Urinary bladder (tissue), 3 donors: ENCODE measurements at regions not wholly inside any gene's neighbourhood (a gene's known extent, or its start where the extent isn't known, plus 50 kb on each side); places are given as distances from the start of the nearest gene placed in this dataset.

Experiments used
- DNase-seq: peaks from one replicate; pipeline ENCODE4 v3.0.0-alpha.2; 2015; ENCODE audit errors: extremely low spot score
- H3K27ac ChIP-seq: one replicate; pipeline ENCODE4 v1.5.1; 2013; ENCODE audit warnings: low read depth, mild to moderate bottlenecking, moderate library complexity
- H3K36me3 ChIP-seq: one replicate; pipeline ENCODE4 v1.6.1; 2013; ENCODE audit warnings: mild to moderate bottlenecking, moderate library complexity; ENCODE audit not compliant: insufficient read depth
- H3K4me1 ChIP-seq: one replicate; pipeline ENCODE4 v1.6.1; 2013; ENCODE audit warnings: mild to moderate bottlenecking, moderate library complexity; ENCODE audit not compliant: insufficient read depth
- H3K4me3 ChIP-seq: one replicate; pipeline ENCODE4 v1.5.1; 2013; ENCODE audit warnings: low read depth, low read length
- WGBS: extraction: QIAGEN DNeasy Blood & Tissue Kit; methylation state at CpG from one replicate; pipeline ENCODE4 v1.1.7; 2013; 5-methylcytosine and 5-hydroxymethylcytosine counted together
- donor health status: healthy with polysubstance abuse.
- donor health status: healthy.

DNA sequence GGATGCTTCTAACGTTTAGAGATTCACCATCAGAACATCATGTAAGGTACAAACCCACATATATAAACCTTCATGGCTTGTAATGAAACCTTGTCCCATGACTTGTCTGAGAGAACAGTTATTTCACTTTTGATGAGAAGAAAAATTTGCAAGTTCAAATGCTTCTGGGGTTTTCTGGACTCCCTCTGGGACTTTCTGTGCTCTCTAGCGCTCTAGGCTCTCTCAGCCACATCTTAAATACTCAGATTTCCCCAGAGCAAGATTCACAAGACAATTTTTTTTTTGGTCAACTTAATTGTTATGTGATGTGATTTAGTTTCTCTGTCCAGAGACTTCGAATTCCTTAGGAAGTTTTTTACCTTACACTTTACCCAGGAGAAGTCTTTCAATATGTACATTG lies 282.8 kb upstream of the EDNRB start:
- DNase-seq: no peak
- Histone ChIP-seq H3K27ac (no peak overlapping the region), H3K4me3 (no peak overlapping the region), H3K4me1 (no peaks in the 10 kb centered on the region), H3K36me3 (no peaks in the 10 kb centered on the region)
- WGBS: 72% methylated on average over 3 of the region's 3 CpGs

- WGBS: 70% methylated on average over 3 of the region's 3 CpGs
- DNase-seq: no peak
- no peaks in the 10 kb centered on the region for H3K4me1 ChIP-seq
- H3K27ac ChIP-seq: no peak overlapping the region
- no peak overlapping the region for H3K4me3 ChIP-seq
- H3K36me3 ChIP-seq: no peaks in the 10 kb centered on the region
Measured at GRCh38 chr13:78198821-78199220, 280.2 kb upstream of the EDNRB start.

- no peak for DNase-seq
- Histone ChIP-seq H3K4me3 (no peak overlapping the region), H3K36me3 (no peaks in the 10 kb centered on the region), H3K27ac (no peak overlapping the region), H3K4me1 (no peaks in the 10 kb centered on the region)
- 62% methylated on average over 1 of the region's 1 CpG for WGBS
Measured at GRCh38 chr13:78198419-78198818, 279.8 kb upstream of the EDNRB start.

GRCh38 chr13:78197231-78197630 lies 278.6 kb upstream of the EDNRB start:
- Histone ChIP-seq H3K36me3 (no peaks in the 10 kb centered on the region), H3K4me1 (no peaks in the 10 kb centered on the region), H3K4me3 (no peak overlapping the region), H3K27ac (no peak overlapping the region)
- DNase-seq: no peak
- 82% methylated on average over 5 of the region's 5 CpGs for WGBS

- Histone ChIP-seq H3K27ac (no peak overlapping the region), H3K4me1 (no peaks in the 10 kb centered on the region), H3K4me3 (no peak overlapping the region), H3K36me3 (no peaks in the 10 kb centered on the region)
- WGBS: 83% methylated on average over 3 of the region's 3 CpGs
- DNase-seq: no peak
Measured at GRCh38 chr13:78194904-78195639, 276.4 kb upstream of the EDNRB start.

DNA sequence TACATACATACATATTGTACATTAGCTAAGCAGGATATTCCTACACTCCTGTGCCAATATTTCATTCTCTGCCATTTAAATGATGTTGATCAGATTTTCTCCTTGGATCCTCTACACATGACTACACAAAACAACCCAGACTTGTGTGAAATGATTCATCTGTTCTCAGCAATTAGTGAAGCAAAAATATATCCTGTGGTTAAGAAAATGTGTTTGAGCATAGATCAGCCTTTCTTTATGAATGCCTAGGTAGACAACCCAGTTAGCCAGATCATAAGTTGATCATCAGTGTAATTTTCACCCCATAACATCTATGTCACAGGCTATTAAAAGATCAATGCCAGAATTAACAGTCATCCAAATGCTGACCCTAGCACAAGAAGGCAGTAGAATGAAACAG lies 275.2 kb upstream of the EDNRB start:
- DNase-seq: no peak
- no peaks in the 10 kb centered on the region for H3K36me3 ChIP-seq
- H3K4me1 ChIP-seq: no peaks in the 10 kb centered on the region
- H3K4me3 ChIP-seq: no peak overlapping the region
- H3K27ac ChIP-seq: no peak overlapping the region

- Histone ChIP-seq H3K4me1 (no peaks in the 10 kb centered on the region), H3K36me3 (no peaks in the 10 kb centered on the region), H3K27ac (no peak overlapping the region), H3K4me3 (no peak overlapping the region)
- 0% methylated on average over 1 of the region's 1 CpG for WGBS
- DNase-seq: no peak
Measured at GRCh38 chr13:78192716-78193115, 274.1 kb upstream of the EDNRB start.

GRCh38 chr13:78190296-78190695 lies 271.7 kb upstream of the EDNRB start:
- no peaks in the 10 kb centered on the region for H3K4me1 ChIP-seq
- H3K36me3 ChIP-seq: no peaks in the 10 kb centered on the region
- no peak overlapping the region for H3K4me3 ChIP-seq
- WGBS: 80% methylated on average over 2 of the region's 2 CpGs
- no peak for DNase-seq
- no peak overlapping the region for H3K27ac ChIP-seq

- DNase-seq: no peak
- H3K4me3 ChIP-seq: no peak overlapping the region
- WGBS: 74% methylated on average over 4 of the region's 4 CpGs
- no peaks in the 10 kb centered on the region for H3K4me1 ChIP-seq
- H3K27ac ChIP-seq: no peak overlapping the region
- H3K36me3 ChIP-seq: no peaks in the 10 kb centered on the region
Measured at GRCh38 chr13:78187781-78188180, 269.1 kb upstream of the EDNRB start.

DNA sequence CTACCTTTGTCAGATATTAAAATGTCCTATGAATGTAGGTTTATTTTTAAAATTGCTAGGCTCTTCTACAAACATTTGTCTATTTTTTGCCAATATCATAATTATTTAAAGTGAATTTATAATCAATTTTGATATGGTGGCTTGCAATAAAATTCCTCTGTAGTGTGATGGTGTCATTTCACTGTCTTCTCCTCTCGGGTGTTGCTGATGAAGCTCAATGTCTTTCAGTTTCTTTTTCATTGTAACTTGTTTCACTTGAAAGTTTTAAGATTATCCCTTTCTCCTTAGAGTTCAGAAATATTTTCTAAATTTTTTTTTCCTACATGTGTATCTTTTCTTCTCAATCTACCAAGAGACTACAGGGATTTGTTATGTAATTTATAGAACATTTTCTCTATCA lies 267.1 kb upstream of the EDNRB start:
- WGBS: 90% methylated on average over 1 of the region's 1 CpG
- Histone ChIP-seq H3K4me3 (no peak overlapping the region), H3K4me1 (no peaks in the 10 kb centered on the region), H3K27ac (no peak overlapping the region), H3K36me3 (no peaks in the 10 kb centered on the region)
- DNase-seq: no peak

GRCh38 chr13:78183732-78184131 lies 265.1 kb upstream of the EDNRB start:
- Histone ChIP-seq H3K4me3 (no peak overlapping the region), H3K27ac (no peak overlapping the region), H3K4me1 (no peaks in the 10 kb centered on the region), H3K36me3 (no peaks in the 10 kb centered on the region)
- 36% methylated on average over 2 of the region's 2 CpGs for WGBS
- DNase-seq: no peak

DNA sequence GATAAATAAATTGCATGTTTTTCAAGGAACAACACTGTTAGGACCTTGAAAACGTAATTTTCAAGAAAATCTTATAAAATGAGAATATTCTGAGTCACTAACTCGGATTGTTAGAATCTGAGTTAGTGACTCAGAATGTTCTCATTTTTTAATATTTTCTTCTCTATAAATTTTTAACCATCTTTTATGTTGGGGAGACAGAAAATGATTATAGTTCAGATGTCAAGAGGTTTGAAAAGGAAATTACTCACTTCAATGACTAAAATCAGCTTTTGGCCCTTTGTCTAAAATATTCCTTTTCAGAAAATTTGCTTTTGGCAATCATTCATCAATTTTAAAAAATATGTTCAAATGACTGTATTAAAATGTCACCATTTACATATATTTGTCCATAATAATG lies 264.2 kb upstream of the EDNRB start:
- no peaks in the 10 kb centered on the region for H3K36me3 ChIP-seq
- H3K4me1 ChIP-seq: no peaks in the 10 kb centered on the region
- no peak overlapping the region for H3K4me3 ChIP-seq
- 61% methylated on average over 2 of the region's 2 CpGs for WGBS
- H3K27ac ChIP-seq: no peak overlapping the region
- no peak for DNase-seq

GRCh38 chr13:78177306-78177705 lies 258.7 kb upstream of the EDNRB start:
- Histone ChIP-seq H3K36me3 (no peaks in the 10 kb centered on the region), H3K27ac (no peak overlapping the region), H3K4me1 (no peaks in the 10 kb centered on the region), H3K4me3 (no peak overlapping the region)
- 91% methylated on average over 1 of the region's 1 CpG for WGBS
- no peak for DNase-seq

- Histone ChIP-seq H3K36me3 (no peaks in the 10 kb centered on the region), H3K4me1 (no peaks in the 10 kb centered on the region), H3K4me3 (no peak overlapping the region), H3K27ac (no peak overlapping the region)
- no peak for DNase-seq
- WGBS: 85% methylated on average over 2 of the region's 2 CpGs
Measured at GRCh38 chr13:78176880-78177279, 258.2 kb upstream of the EDNRB start.

DNA sequence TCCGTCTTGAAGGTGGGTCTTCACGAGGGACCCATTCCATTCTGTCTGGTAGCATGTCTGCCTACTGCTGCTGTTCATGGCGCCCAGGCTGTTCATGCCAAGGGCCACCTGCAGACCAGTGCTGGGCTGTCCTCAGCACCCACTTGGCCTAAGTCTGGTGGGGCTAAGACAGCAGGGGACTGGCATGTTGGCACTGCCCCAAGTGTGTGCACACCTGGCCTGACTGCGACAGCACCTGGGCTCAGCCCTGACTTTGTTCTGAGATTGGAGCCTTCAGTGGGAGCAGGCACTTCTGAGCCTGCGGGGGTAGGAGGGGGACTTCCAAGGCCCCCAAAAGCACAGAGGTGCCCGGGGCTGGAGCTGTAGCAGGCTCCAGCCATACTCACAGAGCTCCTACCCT lies 250.8 kb upstream of the EDNRB start:
- no peak for DNase-seq
- Histone ChIP-seq H3K4me3 (no peak overlapping the region), H3K27ac (no peak overlapping the region), H3K36me3 (no peaks in the 10 kb centered on the region), H3K4me1 (no peaks in the 10 kb centered on the region)
- WGBS: 89% methylated on average over 6 of the region's 6 CpGs
